GM18870 (cell line): ENCODE measurements at regions not wholly inside any gene's neighbourhood (a gene's known extent, or its start where the extent isn't known, plus 50 kb on each side); places are given as distances from the start of the nearest gene placed in this dataset.

Source experiments
- ATAC-seq: cut with Tn5 transposase; IDR thresholded peaks from one replicate; pipeline ENCODE4 v1.9.1; 2021; ENCODE audit warnings: moderate library complexity; ENCODE audit not compliant: unreplicated experiment

DNA sequence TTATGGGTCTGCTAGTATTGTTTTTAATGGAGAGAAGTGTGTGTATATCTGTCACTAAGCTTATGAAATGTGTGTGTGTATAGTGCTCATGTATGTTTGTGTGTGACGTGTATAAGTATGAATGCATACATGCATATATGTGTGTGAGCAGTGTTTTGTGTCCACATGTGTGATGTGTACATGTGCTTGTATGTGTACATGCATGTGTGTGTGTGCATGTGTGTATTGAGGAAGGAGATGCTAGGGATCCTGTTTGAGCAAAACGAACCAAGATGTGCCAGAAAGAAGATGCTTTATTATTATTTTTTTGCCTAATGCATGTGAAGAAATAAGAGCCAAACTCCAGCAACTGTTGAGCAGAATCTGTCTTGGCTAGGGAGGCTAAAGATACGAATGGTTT, 301.3 kb upstream of the SKOR2 start:
- no peak for ATAC-seq

DNA sequence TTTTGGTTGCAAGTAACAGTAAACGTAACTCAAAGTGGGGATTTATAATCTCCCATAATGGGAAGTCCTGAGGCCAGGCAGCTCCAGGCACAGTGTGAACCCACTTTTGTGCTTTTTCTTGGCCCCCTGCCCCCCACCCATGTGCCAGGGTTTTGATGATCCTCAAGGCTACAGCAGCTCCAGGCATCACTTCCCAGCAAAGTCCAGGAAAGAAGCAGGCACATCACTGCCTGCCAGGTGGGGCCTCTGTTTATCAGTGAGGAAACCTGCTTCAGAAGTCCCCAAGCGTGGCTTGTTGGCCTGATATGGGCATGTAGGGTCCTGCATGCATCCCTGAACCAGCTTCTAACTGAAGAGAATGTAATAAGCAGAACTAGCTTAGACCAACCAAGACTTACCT, 299.2 kb upstream of the SKOR2 start:
- ATAC-seq: no peak

DNA sequence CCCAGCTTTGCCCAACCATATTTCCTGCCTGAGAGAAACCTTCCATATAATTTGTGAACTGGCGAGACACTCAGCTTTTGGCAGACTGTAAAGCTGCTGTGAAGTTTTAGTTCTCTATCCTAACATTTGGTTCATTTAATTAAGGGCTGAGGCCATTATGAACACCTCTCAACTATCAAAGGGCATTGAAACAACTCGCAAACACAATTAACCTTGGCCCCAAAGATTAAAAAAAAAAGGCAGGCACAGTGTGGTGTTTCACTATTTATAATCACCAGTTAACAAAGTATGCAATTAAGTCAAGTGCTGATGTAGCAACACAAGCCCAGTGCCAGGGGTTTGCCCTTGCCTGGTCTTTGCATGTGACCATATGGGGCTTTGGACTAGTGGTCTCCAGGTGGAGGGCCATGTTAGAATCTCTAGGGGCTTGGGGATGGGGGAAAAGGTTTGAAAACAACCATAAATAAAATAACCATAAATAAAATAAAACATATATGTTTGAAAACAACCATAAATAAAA, 297.6 kb upstream of the SKOR2 start:
- no peak for ATAC-seq

DNA sequence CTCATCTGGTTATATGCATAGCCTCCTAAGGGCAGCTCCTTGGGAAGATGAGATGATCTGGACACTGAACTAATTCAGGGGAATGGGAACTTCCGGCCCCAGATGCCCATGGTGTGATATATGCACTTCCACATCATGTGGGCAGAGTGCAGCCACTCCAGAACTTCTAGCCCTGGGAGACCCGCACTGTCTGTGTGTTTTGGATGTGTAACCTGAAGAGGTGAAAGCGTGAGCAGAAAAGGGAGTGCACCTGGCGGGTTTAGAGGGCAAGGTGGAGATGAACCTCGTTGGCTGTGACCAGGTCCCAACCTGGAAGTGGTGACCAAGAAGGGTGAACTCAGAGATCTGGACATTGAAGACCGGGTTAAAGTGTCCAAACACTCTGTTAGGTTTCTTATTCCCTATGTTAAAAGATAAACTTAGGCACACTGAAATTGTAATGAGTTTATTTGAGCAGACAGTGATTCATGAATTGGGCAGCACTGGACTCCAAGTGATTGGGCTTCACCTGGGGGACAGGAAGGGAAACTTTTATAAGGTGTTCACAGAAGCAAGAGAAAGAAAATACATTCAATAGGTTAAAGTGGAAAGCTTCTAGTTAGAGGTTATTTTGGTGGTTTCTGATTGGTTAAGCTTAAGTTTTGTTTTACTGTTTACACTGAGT, 296.2 kb upstream of the SKOR2 start:
- no peak for ATAC-seq

DNA sequence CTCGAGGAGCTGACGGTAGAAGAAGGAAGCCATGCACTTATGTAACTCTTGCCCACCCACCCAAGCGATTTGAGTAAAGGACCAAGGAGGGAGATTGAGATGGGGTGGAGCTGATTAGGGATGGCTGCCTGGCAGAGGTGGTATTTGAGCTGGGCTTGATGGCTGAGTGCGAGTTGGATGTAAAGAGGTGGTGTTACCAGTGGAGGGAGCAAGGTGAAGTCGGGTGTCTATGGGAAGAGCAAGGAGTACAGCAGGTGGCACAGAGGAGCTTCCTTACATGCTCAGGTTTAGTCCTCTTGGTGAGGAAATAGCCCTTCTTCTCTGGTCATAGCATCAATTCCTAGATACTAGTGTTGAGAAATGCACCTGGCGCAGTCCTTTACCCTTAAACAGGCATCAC, 294.2 kb upstream of the SKOR2 start:
- ATAC-seq: no peak

DNA sequence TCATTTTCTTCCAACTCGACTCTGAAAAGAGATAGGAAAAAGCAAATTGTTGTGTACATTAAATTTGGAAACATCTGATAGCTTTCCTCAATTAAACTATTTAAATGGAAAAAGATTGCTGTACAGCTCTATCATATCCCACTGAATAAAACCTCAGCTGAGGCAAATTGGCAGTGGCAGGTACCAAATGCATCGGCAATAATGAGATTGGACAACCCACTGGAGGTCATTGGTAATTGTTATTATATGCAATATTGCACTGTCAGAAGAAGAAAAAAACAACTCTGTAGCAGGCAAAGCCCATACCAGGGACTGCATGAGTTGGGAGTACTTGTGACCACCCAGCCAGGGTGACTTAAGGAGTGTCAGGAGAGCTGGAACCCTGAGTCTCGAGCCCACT, 291.6 kb upstream of the SKOR2 start:
- no peak for ATAC-seq

DNA sequence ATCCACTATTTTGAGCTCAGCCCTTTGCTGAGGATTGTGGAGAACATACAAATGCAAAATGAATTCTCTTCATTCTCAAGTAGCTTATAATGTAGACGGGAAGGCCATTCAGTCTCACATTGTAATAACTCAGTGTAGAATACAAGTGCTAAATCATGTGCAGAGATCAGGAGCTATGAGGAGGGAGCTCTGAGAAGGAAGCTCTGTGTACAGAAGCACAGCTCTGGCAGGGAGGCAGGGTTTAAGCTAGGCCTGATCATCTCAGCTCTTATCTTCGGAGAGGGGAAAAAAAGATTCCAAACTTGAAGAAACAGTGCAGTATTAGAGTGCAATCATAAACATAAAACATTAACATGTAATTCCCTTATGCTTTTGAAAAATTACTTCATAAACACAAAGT, 291.1 kb upstream of the SKOR2 start:
- no peak for ATAC-seq

DNA sequence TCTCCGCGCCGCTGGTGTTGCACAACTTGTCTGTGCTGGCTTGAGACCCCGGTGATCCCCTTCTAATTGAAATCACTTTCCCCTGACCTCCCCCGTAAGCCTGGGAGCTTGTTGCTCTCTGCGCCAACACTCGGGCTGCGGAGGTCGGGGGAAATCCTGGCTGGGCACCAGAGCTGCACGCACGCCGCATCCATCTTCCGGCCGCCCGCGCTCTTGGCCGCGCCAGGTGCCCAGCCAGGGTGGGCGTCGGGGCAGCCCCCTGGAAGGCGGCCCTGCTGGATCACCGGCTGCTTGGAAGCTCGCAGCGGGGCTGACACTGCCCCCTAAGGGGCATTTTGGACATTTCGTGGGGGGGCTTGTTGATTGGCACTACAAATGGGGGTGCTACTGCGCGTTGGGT, 280.3 kb upstream of the SKOR2 start:
- no peak for ATAC-seq

DNA sequence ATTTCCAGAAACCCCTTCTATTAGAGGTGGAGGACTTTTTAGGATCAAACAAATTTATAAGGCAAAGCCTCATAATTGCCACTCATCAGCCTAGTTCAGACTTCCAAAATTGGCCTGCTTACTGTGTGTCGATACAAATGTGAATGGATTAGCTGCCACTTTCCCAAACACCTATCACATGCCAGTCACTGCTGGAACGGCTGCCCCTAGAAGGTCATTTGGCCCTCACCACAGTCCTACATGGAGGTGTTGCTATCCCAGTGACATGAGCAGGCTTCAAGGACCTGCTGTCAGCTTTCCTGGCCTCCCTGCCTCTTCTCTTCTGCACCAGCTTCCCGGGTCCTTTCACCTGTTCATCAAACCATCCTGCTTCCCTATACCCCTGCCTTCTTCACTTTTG, 279.2 kb upstream of the SKOR2 start:
- no peak for ATAC-seq

DNA sequence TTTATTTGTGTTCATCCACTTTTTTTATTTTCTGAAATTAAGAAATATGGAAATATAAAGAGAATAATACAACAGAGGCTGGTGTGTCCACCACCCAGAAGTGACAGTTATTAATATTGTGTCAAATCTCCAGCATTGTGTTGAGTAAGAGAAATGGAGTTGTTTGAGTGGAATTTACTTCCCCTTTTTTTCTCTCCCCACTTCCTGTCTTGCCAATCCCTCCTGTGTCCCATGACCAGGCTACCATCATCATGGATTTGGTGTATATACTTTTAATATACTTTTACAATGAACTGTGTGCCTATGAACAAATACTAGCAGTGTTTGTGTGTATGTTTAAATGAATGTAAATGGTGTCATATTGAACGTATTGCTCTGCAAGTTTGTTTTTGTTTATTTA, 276.9 kb upstream of the SKOR2 start:
- ATAC-seq: no peak

DNA sequence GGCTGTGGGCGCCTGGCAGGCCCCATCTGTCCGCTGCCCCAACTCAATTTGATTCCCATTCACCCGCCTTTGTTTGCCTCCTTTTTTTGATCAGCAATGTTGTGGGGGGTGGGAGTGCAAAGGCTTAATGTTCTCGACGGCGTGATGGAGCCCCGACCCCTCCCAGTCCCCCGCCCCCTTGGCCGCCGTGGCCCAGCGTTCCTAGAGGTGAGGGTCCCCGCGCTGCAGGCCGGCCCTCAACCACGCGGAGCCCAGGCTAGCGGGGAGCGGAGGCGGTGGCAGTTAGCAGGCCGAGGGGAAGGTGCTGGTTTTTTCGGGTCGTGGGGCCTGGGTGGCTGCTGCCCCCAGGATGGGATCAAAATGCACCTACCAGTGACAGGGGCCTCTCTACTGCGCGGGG, 274.7 kb upstream of the SKOR2 start:
- no peak for ATAC-seq

DNA sequence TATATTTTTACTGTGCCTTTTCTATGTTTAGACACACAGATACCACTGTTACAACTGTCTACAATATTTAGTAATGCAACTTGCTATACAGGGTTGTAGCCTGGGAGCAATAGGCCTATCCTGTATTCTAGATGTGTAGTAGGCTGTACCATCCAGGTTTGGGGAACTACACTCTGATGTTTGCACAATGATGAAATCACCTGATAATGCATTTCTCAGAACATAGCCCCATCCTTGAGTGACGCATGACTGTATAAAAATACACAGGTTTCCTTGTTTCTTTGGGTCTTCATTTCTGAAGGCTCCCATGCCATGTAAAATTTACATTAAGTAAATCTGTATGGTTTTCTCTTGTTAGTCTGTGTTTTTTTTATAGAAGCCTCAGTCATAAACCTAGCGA, 270.9 kb upstream of the SKOR2 start:
- ATAC-seq: no peak

DNA sequence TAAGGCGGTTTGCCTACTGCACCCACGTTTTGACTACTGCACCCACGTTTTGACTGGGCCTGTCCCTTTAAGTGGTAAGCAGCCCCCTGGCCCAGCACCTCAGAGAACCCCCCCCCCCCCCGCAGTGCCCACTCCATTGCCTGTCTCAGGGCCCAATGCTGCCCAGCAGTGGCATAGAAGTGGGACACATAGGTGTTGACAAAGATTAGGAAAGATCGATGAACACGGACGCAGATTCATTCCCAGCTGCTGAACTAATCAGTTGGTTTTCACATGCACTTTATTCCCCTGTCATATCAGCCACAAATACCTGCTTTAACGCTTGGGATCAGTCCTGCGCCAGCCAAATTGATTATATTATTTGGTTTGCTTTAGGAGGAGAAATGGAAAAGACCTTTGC, 268.8 kb upstream of the SKOR2 start:
- ATAC-seq: no peak

DNA sequence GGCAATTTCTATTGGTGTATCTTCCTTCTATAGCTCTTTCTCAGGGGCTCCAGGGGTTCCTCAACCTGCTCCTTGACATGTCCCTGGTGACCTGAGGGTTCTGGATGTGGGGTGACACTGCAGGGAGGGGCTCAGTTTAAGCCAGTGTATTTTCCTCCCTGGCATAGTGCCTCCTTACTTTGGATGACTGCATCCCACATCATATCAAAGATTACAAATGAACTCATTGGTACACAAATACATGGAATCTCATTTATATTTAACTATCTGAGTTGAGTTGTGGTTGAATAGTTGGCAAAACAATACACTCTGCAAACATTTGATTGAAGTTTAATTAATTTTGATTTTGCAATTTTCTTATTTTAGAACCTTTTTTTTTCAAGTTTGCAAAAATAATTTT, 268.2 kb upstream of the SKOR2 start:
- no peak for ATAC-seq

DNA sequence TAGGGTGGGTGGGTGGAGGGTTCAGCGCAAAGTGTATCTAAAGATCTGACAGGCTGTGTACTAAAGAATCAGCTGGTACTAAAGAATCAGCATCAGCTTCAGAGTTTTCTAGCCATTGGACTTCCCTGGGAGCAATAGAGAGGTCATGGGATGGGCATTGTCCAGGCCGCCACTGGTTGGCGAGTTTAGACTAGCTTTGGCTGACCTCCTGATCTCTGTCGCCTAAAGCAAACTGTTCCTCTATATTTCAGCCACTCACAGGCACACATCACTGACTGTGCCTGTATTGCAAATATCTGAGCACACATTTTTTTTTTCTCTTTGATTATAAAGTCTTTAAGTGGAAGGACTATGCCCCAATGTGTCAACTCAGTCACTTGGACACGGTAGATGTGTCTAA, 267.8 kb upstream of the SKOR2 start:
- ATAC-seq: no peak

DNA sequence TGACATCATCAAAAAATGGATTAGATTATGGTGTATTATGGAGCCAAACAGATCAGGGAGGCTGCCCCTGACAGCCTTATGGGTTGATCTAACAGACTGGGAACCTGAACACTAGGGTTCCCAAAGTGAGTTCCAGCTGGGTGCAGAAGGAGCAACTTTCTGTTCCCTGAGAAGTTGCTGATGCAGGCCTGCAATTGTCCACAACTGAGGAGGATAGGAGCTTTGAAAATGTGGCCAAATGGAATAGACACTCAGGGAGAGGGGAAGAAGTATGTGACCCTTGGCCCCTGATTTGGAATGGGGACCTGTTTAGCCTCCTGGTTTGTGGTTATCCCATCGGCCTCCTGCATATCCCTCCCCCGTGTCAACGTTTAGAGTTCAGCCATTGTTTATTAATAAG, 262.2 kb upstream of the SKOR2 start:
- no peak for ATAC-seq

DNA sequence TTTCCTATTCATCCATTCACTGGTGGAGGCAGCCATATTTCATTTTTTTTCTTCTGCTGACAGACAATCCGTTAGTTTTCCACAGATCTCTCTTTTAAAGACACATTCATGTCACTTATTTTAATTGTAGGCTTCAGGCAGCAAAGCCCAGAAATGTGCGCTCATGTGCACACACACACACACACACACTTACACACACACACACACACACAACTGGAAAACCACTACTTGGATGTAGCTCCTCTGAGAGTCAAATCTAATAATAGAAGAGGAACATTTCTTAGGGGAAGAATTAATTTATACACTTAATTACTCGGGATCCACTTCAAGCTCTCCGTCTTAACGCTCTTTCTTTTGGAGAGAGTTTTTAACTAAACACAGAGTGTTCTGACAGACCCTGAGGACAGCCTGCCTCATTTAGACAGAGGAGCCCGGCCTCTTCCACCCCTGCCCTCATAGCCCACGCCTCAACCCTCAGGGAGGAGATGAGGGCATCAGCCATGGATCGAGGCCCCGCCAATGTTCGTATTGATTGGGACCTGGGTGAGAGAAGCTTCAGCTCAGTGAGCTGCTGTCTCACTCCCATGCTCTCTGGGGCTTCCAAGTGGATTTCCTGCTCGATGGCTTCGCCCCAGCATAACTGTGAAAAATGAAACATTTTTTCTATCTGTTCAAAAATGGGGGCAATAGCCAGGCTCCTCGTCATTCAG, 261.4 kb upstream of the SKOR2 start:
- ATAC-seq: no peak

DNA sequence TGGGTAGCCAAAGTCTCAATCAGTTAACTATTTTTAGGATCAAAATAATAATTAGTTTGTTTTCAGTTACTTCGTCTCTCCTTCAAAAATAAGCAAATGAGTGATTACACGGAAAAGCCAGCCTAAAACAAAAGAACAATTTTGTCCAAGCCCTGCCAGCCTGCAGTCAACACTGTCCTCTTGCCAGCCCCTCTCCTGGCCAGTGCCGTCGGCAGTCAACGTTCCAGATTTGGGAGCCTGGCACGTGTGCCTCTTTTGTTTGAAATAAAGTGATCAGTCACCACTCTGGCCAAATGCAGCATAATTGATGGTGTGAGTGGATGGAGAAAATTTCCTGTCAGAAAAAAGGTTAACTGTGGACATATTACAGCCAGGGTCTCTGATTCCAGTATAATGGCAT, 260.6 kb upstream of the SKOR2 start:
- no peak for ATAC-seq

DNA sequence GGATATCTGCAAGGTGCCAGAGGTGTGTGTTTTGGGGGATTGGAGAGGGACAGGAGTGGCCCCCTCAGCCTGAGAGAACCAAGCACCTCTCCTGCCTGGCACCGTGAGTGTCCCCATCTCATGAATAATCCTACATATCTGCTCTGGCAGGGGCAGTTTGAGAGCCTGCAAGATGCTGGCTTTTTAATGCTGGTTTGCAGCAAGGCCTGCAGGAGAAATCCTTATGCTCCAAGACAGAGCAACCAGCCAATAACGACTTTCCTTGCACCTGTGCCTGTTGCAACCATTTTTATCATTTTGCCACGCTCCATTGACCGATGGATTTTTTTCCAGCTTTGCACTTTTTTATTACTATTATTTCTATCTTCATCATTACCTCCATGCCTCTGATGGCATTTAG, 259.4 kb upstream of the SKOR2 start:
- no peak for ATAC-seq

DNA sequence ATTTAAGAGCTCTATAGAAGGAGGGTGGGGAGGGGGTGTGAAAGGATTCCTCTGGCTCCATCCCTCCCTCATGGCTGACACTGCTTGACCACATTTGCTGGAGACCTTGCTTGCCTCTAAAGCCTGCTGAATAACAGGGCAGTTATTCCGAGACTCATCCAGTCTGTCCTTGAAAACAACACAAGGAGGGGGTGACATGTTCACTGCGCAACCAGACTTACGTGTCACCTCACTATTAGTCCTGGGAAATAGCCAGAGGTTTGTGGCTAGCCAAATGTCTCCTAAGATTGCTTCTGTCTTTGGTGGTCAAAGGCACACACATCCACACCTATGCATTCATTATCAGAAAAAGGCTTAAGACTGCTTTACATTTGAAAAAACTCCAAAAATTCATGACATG, 256.2 kb upstream of the SKOR2 start:
- ATAC-seq: no peak

DNA sequence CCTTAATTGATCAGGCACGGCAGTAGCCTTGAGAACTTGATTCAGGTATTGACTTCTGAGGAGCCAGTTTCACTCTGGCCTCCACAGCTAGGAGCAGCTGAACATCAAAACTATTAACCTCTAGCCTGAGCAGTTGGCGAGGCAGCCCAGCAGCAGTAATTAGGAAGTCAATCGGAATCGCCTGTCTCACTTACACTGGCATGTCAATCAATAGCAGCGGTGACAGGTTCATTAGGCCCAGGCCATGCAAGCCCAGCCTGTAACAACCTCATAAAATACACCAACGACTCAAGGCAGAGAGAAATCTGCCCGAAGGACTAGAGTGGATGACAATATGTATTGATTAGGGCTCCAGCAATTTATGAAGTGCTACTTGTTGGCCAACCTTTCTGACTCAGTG, 255.4 kb upstream of the SKOR2 start:
- ATAC-seq: no peak

DNA sequence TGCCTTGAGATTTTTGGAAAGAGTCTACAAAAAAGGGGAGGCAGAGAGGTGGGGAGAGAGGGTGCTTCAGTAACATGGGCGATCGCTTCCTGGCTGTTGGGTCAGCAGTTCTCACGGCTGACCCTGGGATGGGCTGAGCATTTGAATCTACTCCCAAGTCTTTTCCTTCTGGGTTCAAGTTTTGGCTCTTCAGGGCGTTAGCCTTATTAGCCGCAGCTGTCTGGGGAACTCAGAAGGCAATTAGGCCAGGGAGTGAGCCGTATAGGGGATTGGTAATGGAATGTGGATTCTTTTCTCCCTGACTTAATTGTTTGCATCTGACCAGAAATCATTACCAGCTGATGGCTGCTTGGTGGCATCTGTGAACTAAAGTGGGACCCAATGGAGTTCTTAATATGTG, 250.5 kb upstream of the SKOR2 start:
- no peak for ATAC-seq

DNA sequence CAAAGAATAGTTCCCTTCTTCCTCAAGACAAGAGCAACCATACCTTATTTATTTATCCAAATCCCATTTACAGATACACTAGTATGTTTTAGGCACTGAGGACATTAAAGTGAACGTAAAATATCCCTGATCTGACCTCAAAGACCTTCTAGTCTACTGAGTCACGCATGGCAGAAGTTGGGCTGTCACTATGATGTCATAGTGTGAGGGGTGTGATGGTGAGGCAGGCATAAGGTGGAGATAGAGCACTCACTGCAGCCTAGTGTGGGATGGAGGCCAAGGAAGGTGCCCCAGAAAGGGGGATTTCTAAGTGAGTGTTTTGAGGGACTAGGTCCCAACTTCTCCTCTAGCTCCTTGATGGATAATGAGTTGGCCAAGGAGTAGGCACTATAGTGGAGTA, 249.5 kb upstream of the SKOR2 start:
- ATAC-seq: no peak
